HAP-1 (cell line): ENCODE measurements at regions not wholly inside any gene's neighbourhood (a gene's known extent, or its start where the extent isn't known, plus 50 kb on each side); places are given as distances from the start of the nearest gene placed in this dataset.

Experiments
- DNase-seq, 2 experiments: peaks; one replicate each; pipeline ENCODE4 v3.0.0-alpha.2; 2016 to 2020; ENCODE audit warnings: low spot score in 2 of 2
- H3K27me3 ChIP-seq: fragments of 250-450 bp; sonication (Bioruptor Pico); 2 replicates; pipeline ENCODE4 v1.5.1; 2020; ENCODE audit warnings: low read depth, mild to moderate bottlenecking, moderate library complexity
- H3K36me3 ChIP-seq: fragments of 250-450 bp; sonication (Bioruptor Pico); replicated peaks from 2 replicates; pipeline ENCODE4 v1.5.1; 2020; ENCODE audit warnings: mild to moderate bottlenecking
- H3K4me1 ChIP-seq: fragments of 250-450 bp; sonication (Bioruptor Pico); 2 replicates; pipeline ENCODE4 v1.5.1; 2020; ENCODE audit warnings: mild to moderate bottlenecking
- H3K4me3 ChIP-seq: fragments of 250-450 bp; sonication (Bioruptor Pico); 2 replicates; pipeline ENCODE4 v1.5.1; 2020; ENCODE audit warnings: mild to moderate bottlenecking, moderate library complexity
- H3K9me3 ChIP-seq: fragments of 250-450 bp; sonication (Bioruptor Pico); 2 replicates; pipeline ENCODE4 v1.5.1; 2020; ENCODE audit warnings: mild to moderate bottlenecking, moderate library complexity
- in situ Hi-C: fragments of 300-500 bp; cut with MboI; formaldehyde crosslinking; loops from 3 replicates; pipeline ENCODE4 v1.14.3; 2020; ENCODE audit warnings: low sequenced_read_pairs, inconsistent platforms, mixed read lengths

DNA sequence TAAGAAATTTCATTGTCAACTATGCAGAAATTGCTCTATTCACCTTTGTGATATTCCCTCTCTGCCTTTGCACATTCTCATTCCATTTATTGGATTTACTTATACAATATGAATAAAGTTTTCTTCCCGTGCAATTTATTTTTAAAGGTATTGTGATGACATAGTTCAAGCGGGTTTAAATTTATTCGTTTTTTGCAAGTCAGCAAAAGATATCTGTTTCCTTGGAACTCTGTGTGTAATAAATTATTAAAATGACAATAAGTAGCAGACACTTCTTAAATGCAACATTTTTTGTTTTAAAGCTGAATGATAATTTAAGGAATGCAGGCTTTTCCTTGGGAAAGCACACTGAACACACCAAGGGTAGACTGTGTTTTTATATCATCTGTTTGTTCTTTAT, 143.1 kb downstream of the SLC41A2 start:
- H3K36me3 ChIP-seq: no peaks in the 10 kb centered on the region
- no peaks in the 10 kb centered on the region for H3K4me1 ChIP-seq
- no peak for DNase-seq
- H3K27me3 ChIP-seq: no peaks in the 10 kb centered on the region
- no peak overlapping the region for H3K4me3 ChIP-seq
- no peaks in the 10 kb centered on the region for H3K9me3 ChIP-seq
- in situ Hi-C loops: no loop called here
